Adrenal gland (tissue), 5 donors: ENCODE measurements at regions not wholly inside any gene's neighbourhood (a gene's known extent, or its start where the extent isn't known, plus 50 kb on each side); places are given as distances from the start of the nearest gene placed in this dataset.

Source experiments
- CTCF ChIP-seq, 6 experiments: fragments of 450-650 bp in 4 of 6; fragments of 200-600 bp in 2 of 6; sonication (generic) in 1 of 6; IDR thresholded peaks; 1 replicate in 5 of 6; 2 replicates in 1 of 6; pipeline versions ENCODE4 v1.5.1 to v1.8.0; 2016 to 2021; ENCODE audit warnings: antibody characterized with exemption in 6 of 6, mild to moderate bottlenecking in 2 of 6, moderate library complexity in 1 of 6
- POLR2A ChIP-seq, 2 donors: fragments of 450-650 bp; IDR thresholded peaks; one replicate each; pipeline ENCODE4 v1.6.1; 2017; ENCODE audit warnings: antibody characterized with exemption in 2 of 2, mild to moderate bottlenecking in 2 of 2, moderate library complexity in 1 of 2
- donor health status: DM: no; HTN: no; CAD: no.

DNA sequence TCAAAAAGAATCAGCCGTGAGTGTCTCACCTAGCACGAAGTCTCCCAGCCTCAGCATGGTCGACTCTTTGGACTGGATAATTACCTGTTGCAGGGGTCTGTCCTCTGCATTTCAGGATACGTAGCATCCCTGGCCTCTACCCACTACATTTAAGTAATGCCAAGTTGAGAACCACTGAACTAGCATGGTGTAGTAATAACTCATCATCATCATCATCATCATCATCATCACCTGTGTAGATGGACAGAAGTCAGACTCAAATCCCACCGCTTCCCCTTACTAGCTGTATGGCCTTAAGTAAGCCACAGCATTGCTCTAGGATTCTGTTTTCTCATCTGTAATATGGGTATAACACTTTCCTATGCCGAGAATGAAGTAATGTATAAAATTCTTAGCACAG lies 373.1 kb upstream of the XYLT1 start:
- no peak for TF ChIP-seq CTCF (IDR thresholded peaks at IDR 0.05)
- TF ChIP-seq POLR2A (IDR thresholded peaks at IDR 0.05), result no peak
